NB4 (cell line): ENCODE measurements at regions not wholly inside any gene's neighbourhood (a gene's known extent, or its start where the extent isn't known, plus 50 kb on each side); places are given as distances from the start of the nearest gene placed in this dataset.

Experiments used
- CTCF ChIP-seq: IDR thresholded peaks from one replicate; pipeline ENCODE4 v1.5.1; 2012; ENCODE audit warnings: low read depth, low read length
- MAX ChIP-seq: IDR thresholded peaks from 2 replicates; pipeline ENCODE4 v1.6.1; 2011; ENCODE audit warnings: low read depth, low read length
- MYC ChIP-seq: IDR thresholded peaks from 2 replicates; pipeline ENCODE4 v1.6.1; 2011; ENCODE audit warnings: low read depth, low read length
- POLR2A ChIP-seq: IDR thresholded peaks from 2 replicates; pipeline ENCODE4 v1.6.1; 2011; ENCODE audit warnings: mild to moderate bottlenecking; ENCODE audit not compliant: insufficient read length; ENCODE audit errors: extremely low read depth

GRCh38 chr1:78829644-78830043 lies 176.9 kb downstream of the ADGRL4 start:
- TF ChIP-seq CTCF = no peak
- no peak for TF ChIP-seq POLR2A
- no peak for TF ChIP-seq MAX
- no peak for TF ChIP-seq MYC
